ENCODE measurements at regions not wholly inside any gene's neighbourhood (a gene's known extent, or its start where the extent isn't known, plus 50 kb on each side); places are given as distances from the start of the nearest gene placed in this dataset.

DNA sequence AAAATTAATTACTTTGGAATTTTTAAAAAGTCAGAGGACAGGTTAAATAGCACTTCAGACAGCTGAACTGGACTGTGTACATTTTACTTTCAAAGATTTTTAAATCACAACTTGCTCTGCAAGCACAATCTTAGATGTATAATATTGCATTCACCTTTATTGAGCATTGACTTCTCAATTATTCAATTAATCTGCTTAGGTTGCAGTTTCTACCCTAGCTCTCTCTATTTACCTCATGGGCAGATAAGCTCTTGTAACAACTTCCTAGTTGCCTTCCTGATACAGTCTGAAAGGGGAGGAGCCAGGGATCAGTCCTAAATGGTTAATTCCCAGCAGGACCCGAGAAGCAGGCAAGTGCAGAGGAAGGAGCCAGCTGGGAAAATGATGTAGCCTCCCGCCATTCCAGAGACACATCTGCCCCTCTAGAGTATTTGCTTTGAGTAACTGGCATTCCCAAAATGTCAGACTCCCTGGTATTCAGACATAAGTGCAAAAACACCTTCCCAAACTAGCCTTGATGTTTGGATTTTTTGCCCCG lies 302.8 kb downstream of the GALC start:
- TF ChIP-seq POLR2A (IDR thresholded peaks at IDR 0.05) = no peak
- TF ChIP-seq, protein P1, sequence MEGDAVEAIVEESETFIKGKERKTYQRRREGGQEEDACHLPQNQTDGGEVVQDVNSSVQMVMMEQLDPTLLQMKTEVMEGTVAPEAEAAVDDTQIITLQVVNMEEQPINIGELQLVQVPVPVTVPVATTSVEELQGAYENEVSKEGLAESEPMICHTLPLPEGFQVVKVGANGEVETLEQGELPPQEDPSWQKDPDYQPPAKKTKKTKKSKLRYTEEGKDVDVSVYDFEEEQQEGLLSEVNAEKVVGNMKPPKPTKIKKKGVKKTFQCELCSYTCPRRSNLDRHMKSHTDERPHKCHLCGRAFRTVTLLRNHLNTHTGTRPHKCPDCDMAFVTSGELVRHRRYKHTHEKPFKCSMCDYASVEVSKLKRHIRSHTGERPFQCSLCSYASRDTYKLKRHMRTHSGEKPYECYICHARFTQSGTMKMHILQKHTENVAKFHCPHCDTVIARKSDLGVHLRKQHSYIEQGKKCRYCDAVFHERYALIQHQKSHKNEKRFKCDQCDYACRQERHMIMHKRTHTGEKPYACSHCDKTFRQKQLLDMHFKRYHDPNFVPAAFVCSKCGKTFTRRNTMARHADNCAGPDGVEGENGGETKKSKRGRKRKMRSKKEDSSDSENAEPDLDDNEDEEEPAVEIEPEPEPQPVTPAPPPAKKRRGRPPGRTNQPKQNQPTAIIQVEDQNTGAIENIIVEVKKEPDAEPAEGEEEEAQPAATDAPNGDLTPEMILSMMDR (IDR thresholded peaks at IDR 0.05) = no peak

Data from esophagus squamous epithelium (tissue), 4 donors.